HG03469 (cell line): ENCODE measurements at regions not wholly inside any gene's neighbourhood (a gene's known extent, or its start where the extent isn't known, plus 50 kb on each side); places are given as distances from the start of the nearest gene placed in this dataset.

Experiments used
- ATAC-seq: cut with Tn5 transposase; IDR thresholded peaks from one replicate; pipeline ENCODE4 v1.9.1; 2021; ENCODE audit warnings: mild to moderate bottlenecking, moderate library complexity, moderate number of reproducible peaks; ENCODE audit not compliant: unreplicated experiment

DNA sequence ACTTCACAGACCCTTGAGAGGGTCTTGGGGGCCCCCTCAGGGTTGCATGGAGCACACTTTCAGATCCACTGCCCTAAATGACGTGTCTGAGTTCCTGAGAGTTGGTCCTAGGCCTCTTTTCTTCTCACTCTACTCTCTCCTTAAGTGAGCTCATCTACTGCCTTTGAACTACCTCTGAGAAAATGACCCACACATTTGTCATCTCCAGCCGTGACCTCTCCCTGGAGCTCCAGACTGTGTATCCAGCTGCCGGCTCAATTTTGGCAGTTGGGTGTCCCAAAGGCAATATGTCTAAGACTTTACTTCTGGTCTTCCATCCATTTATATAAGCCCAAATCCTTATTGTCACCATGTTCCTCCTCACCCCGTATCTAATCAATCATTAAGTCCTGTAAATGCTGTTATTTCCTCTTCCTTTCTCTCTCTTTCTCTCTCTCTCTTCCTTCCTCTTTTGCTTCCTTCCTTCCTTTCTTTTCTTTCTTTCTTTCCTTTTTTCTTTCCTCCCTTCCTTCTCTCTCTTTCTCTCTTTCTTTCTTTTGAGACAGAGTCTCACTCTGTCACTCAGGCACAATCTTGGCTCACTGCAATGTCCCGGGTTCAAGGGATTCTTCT lies 51.2 kb upstream of the HSPA9 start:
- ATAC-seq, result no peak

DNA sequence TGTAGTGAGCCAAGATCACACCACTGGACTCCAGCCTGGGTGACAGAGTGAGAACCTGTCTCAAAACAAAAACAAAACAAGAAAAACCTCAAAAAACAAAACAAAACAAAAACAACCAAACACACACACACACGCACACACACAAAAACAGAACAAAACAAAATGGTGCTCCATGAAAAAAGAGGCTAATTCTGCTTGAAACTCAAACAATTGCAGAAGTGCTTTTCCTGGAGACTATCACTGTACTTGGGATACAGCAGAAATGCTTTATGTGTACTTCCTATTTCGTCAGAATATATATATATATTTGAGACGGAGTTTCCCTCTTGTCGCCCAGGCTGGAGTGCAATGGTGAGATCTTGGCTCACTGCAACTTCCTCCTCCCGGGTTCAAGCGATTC lies 49.9 kb upstream of the HSPA9 start:
- no peak for ATAC-seq
